ENCODE measurements at regions not wholly inside any gene's neighbourhood (a gene's known extent, or its start where the extent isn't known, plus 50 kb on each side); places are given as distances from the start of the nearest gene placed in this dataset.
"Not testable (repeated sequence)": the region's sequence is repeated elsewhere in the genome, so short reads cannot be mapped to it uniquely, and the experiment has no call there.

DNA sequence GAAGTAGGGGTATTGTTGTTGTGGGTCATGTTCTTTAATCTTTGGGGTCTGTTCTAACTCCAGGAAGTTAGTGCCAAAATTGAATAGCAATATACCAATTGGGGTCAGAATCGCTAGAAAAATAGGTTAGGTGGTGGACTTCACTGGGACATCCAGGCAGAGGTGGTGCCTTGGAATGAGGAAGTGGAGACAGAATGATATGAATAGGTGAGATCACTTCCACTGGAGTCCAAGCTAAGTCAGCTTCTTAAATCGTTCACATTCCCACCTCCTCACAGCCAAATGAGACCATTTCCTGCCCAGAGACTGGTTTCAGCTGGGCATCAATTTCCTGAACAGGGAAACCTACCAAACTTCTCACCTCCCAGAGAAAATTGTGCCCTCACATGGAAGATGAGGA, 137.8 kb upstream of the RAB4A start:
- WGBS, 2 donors, result 55 to 74% methylated on average over 2 of the region's 2 CpGs
- TF ChIP-seq, protein P1, sequence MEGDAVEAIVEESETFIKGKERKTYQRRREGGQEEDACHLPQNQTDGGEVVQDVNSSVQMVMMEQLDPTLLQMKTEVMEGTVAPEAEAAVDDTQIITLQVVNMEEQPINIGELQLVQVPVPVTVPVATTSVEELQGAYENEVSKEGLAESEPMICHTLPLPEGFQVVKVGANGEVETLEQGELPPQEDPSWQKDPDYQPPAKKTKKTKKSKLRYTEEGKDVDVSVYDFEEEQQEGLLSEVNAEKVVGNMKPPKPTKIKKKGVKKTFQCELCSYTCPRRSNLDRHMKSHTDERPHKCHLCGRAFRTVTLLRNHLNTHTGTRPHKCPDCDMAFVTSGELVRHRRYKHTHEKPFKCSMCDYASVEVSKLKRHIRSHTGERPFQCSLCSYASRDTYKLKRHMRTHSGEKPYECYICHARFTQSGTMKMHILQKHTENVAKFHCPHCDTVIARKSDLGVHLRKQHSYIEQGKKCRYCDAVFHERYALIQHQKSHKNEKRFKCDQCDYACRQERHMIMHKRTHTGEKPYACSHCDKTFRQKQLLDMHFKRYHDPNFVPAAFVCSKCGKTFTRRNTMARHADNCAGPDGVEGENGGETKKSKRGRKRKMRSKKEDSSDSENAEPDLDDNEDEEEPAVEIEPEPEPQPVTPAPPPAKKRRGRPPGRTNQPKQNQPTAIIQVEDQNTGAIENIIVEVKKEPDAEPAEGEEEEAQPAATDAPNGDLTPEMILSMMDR (IDR thresholded peaks at IDR 0.05), result no peak
- no peak for TF ChIP-seq POLR2A (IDR thresholded peaks at IDR 0.05)
- no peak for DNase-seq (ENCODE audit: low spot score in 2 of 2)
- intact Hi-C loops (cut with DNase I; ENCODE audit: low total_unique reads), result no loop called here
- no peak overlapping the region for H3K4me3 ChIP-seq (ENCODE audit: low read depth, poor library complexity, severe bottlenecking)

DNA sequence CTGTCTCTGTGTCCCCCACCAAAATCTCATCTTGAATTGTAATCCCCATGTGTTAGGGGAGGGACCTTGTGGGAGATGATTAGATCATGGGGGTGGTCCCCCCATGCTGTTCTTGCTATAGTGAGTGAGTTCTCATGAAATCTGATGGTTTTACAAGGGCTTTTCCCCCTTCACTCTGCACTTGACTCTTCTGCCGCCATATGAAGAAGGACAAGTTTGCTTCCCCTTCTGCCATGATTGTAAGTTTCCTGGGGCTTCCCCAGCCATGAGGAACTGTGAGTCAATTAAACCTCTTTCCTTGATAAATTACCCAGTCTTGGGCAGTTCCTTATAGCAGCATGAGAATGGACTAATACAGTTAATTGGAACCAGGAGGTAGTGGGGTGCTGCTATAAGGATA, 137.1 kb upstream of the RAB4A start:
- no peak for DNase-seq (ENCODE audit: low spot score in 2 of 2)
- TF ChIP-seq, protein P1 (IDR thresholded peaks at IDR 0.05), result no peak
- TF ChIP-seq POLR2A (IDR thresholded peaks at IDR 0.05), result no peak
- no peak overlapping the region for H3K4me3 ChIP-seq (ENCODE audit: low read depth, poor library complexity, severe bottlenecking)
- WGBS, 2 donors, result 83 to 95% methylated on average over 1 of the region's 1 CpG
- intact Hi-C loops (cut with DNase I; ENCODE audit: low total_unique reads), result no loop called here

DNA sequence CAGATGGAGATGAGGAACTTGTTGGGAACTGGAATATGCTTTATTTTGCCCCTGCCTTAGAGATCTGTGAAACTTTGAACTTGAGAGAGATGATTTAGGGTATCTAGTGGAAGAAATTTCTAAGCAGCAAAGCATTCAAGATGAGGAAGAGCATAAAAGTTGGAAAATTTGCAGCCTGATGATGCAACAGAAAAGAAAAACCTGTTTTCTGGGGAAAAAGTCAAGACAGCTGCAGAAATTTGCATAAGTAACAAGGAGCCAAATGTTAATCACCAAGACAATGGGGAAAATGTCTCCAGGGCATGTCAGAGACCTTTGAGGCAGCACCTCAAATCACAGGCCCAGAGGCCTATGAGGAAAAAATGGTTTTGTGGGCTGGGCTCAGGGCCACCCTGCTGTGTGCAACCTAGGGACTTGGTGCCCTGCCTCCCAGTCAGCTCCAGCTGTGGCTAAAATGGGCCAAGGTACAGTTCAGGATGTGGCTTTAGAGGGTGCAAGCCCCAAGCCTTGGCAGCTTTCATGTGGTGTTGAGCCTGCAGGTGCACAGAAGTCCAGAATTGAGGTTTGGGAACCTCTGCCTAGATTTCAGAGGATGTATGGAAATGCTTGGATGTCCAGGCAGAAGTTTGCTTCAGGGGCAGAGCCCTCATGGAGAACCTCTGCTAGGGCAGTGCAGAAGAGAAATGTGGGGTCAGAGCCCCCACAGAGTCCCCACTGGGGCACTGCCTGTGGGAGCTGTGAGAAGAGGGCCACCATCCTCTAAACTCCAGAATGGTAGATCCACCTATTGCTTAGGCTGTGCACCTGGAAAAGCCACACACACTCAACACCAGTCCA, 136.3 kb upstream of the RAB4A start:
- H3K4me3 ChIP-seq (ENCODE audit: low read depth, poor library complexity, severe bottlenecking); intact Hi-C loops (cut with DNase I; ENCODE audit: low total_unique reads); DNase-seq (ENCODE audit: low spot score in 2 of 2): not testable (repeated sequence)

DNA sequence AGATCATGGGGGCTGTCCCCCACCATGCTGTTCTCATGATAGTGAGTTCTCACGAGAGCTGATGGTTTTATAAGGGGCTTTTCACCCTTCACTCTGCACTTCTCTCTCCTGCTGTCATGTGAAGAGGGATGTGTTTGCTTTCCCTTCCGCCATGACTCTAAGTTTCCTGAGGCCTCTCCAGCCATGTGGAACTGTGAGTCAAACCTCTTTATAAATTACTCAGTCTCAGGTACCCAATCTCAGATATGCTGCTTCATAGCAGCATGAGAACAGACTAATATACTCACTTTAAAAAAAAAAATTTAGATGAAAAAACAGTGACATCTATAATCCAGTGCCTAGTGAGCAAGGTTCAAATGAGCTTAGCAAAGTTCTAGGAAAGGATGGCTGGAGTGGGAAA, 135.1 kb upstream of the RAB4A start:
- no peak overlapping the region for H3K4me3 ChIP-seq (ENCODE audit: low read depth, poor library complexity, severe bottlenecking)
- no peak for TF ChIP-seq POLR2A (IDR thresholded peaks at IDR 0.05)
- TF ChIP-seq, protein P1 (IDR thresholded peaks at IDR 0.05), result no peak
- 66 to 96% methylated on average over 2 of the region's 2 CpGs for WGBS, 2 donors
- intact Hi-C loops (cut with DNase I; ENCODE audit: low total_unique reads), result no loop called here
- no peak for DNase-seq (ENCODE audit: low spot score in 2 of 2)

DNA sequence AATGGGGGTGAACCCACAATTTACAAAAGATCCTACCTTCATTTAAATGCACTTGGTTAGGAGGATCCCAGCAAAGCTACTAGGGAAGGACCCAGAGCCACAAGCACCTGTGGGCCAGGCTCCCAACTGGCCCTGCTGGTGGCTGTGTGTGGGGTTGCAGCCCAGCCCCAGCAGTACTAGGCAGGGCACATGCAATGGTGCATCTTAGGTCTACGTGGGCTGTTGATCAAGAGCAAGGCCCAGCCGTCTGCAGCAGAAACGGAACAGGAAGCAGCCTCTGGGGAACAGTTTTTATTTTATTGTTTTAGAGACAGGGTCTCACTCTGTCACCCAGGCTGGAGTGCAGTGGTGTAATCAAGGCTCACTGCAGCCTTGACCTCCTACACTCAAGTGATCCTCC, 134.1 kb upstream of the RAB4A start:
- DNase-seq (ENCODE audit: low spot score in 2 of 2), result no peak
- intact Hi-C loops (cut with DNase I; ENCODE audit: low total_unique reads), result no loop called here
- TF ChIP-seq, protein P1 (IDR thresholded peaks at IDR 0.05), result no peak
- no peak for TF ChIP-seq POLR2A (IDR thresholded peaks at IDR 0.05)

DNA sequence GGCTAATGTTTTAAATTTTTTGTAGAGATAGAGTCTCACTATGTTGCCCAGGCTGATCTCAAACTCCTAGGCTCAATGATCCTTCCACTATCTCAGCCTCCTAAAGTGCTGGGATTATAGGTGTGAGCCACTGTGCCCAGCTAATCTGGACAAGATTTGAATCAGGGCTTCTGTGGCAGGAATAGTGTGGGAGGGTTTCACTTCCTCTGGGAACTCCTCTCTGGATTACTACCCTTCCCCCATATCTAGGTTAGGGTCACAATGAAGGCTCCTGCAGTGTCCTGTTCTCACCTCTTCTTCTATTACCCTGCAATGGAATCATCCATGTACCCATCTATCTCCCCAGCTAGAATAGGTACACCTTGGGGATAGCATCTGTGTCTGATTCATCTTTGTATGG, 133.6 kb upstream of the RAB4A start:
- H3K4me3 ChIP-seq (ENCODE audit: low read depth, poor library complexity, severe bottlenecking), result no peak overlapping the region
- intact Hi-C loops (cut with DNase I; ENCODE audit: low total_unique reads), result no loop called here
- TF ChIP-seq, protein P1 (IDR thresholded peaks at IDR 0.05), result no peak
- TF ChIP-seq POLR2A (IDR thresholded peaks at IDR 0.05), result no peak
- no peak for DNase-seq (ENCODE audit: low spot score in 2 of 2)

More for the DNA sequence above, 134.1 kb upstream of the RAB4A start:
- WGBS, 2 donors, result 56 to 59% methylated on average over 3 of the region's 3 CpGs
- no peak overlapping the region for H3K4me3 ChIP-seq (ENCODE audit: low read depth, poor library complexity, severe bottlenecking)
